ENCODE measurements at regions not wholly inside any gene's neighbourhood (a gene's known extent, or its start where the extent isn't known, plus 50 kb on each side); places are given as distances from the start of the nearest gene placed in this dataset.

DNA sequence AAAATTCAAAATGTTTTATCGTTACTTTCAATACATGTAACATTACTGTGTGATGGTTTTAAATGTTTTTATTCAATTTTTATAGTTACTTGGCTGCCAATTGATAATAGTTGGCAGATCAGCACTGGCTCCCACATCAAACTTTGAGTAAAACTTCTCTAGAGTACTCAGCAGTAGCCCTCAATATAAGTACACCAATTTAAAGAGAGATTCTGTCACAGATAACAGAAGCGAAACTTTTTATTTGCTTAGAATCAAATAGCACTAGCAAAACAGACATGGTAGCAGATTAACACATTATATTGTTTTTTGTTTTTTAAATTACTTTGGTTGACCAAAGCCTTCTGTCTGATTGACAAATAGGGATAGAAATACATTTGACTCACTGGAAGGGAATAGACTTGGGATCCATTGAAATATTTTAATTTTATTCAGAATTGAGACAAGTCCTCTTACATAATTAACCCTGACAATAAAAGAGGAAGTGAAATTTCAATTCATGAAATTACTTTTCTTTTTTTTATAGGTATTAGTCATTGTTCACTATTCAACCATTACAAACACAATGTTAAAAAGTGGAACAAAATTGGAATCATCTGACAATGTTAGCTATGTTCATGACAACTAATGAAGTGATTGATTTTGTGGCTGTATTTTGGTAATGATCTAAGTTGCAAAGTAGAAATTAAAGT, 554.9 kb downstream of the KLHL4 start (continued):
- TF ChIP-seq FOXC1 (CRISPR knock-in tag; IDR thresholded peaks at IDR 0.05; ENCODE audit: borderline replicate concordance) (no peak), ATRX (CRISPR knock-in tag; IDR thresholded peaks at IDR 0.05; ENCODE audit: borderline replicate concordance) (no peak), ZNF34 (CRISPR knock-in tag; IDR thresholded peaks at IDR 0.05; ENCODE audit: borderline replicate concordance) (no peak), XRCC5 (optimal IDR thresholded peaks at IDR 0.05; ENCODE audit: low read length) (no peak), ZNF549 (CRISPR knock-in tag; IDR thresholded peaks at IDR 0.05) (no peak)

DNA sequence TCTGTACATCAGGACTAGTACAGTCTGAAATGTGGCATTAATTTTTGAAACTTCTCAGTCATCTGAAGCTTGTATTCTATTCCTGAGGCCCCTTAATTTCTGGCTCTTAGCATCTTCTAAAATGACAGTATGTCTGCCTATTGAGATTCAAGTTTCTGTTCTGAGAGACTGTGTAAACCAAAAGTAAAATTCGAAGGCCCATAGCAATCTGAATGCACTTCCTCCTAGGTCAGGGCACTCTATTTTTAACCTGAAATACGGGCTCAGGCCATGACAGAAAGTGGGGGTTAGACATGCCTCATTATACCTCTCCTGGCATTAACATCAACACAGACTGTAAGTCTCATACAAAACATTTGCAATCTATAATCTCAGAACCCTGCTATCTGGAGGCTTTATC, 584.4 kb downstream of the KLHL4 start:
- POLR2A ChIA-PET, result no interaction called here
- intact Hi-C loops (cut with micrococcal nuclease; ENCODE audit: unreplicated experiment), result no loop called here
- H3K4me2 ChIP-seq (ENCODE audit: low read depth, low read length), result no peak overlapping the region
- TF ChIP-seq AGO2 (optimal IDR thresholded peaks at IDR 0.05; ENCODE audit: low read depth, low read length), result no peak
- TF ChIP-seq, protein P1, sequence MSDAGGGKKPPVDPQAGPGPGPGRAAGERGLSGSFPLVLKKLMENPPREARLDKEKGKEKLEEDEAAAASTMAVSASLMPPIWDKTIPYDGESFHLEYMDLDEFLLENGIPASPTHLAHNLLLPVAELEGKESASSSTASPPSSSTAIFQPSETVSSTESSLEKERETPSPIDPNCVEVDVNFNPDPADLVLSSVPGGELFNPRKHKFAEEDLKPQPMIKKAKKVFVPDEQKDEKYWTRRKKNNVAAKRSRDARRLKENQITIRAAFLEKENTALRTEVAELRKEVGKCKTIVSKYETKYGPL (CRISPR knock-in tag; IDR thresholded peaks at IDR 0.05), result no peak
- TF ChIP-seq, protein P2, sequence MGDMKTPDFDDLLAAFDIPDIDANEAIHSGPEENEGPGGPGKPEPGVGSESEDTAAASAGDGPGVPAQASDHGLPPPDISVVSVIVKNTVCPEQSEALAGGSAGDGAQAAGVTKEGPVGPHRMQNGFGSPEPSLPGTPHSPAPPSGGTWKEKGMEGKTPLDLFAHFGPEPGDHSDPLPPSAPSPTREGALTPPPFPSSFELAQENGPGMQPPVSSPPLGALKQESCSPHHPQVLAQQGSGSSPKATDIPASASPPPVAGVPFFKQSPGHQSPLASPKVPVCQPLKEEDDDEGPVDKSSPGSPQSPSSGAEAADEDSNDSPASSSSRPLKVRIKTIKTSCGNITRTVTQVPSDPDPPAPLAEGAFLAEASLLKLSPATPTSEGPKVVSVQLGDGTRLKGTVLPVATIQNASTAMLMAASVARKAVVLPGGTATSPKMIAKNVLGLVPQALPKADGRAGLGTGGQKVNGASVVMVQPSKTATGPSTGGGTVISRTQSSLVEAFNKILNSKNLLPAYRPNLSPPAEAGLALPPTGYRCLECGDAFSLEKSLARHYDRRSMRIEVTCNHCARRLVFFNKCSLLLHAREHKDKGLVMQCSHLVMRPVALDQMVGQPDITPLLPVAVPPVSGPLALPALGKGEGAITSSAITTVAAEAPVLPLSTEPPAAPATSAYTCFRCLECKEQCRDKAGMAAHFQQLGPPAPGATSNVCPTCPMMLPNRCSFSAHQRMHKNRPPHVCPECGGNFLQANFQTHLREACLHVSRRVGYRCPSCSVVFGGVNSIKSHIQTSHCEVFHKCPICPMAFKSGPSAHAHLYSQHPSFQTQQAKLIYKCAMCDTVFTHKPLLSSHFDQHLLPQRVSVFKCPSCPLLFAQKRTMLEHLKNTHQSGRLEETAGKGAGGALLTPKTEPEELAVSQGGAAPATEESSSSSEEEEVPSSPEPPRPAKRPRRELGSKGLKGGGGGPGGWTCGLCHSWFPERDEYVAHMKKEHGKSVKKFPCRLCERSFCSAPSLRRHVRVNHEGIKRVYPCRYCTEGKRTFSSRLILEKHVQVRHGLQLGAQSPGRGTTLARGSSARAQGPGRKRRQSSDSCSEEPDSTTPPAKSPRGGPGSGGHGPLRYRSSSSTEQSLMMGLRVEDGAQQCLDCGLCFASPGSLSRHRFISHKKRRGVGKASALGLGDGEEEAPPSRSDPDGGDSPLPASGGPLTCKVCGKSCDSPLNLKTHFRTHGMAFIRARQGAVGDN (CRISPR knock-in tag; IDR thresholded peaks at IDR 0.05), result no peak
- TF ChIP-seq, protein P3, sequence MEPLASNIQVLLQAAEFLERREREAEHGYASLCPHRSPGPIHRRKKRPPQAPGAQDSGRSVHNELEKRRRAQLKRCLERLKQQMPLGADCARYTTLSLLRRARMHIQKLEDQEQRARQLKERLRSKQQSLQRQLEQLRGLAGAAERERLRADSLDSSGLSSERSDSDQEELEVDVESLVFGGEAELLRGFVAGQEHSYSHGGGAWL (CRISPR knock-in tag; IDR thresholded peaks at IDR 0.05), result no peak
- TF ChIP-seq ZSCAN29 (CRISPR knock-in tag; conservative IDR thresholded peaks at IDR 0.05), result no peak
- TF ChIP-seq ZNF614 (CRISPR knock-in tag; IDR thresholded peaks at IDR 0.05; ENCODE audit: borderline replicate concordance), result no peak
- TF ChIP-seq ELF4 (CRISPR knock-in tag; IDR thresholded peaks at IDR 0.05; ENCODE audit: borderline replicate concordance), result no peak
- no peak for TF ChIP-seq ZNF564 (CRISPR knock-in tag; IDR thresholded peaks at IDR 0.05)
- TF ChIP-seq, protein P4, sequence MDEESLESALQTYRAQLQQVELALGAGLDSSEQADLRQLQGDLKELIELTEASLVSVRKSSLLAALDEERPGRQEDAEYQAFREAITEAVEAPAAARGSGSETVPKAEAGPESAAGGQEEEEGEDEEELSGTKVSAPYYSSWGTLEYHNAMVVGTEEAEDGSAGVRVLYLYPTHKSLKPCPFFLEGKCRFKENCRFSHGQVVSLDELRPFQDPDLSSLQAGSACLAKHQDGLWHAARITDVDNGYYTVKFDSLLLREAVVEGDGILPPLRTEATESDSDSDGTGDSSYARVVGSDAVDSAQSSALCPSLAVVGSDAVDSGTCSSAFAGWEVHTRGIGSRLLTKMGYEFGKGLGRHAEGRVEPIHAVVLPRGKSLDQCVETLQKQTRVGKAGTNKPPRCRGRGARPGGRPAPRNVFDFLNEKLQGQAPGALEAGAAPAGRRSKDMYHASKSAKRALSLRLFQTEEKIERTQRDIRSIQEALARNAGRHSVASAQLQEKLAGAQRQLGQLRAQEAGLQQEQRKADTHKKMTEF (CRISPR knock-in tag; IDR thresholded peaks at IDR 0.05), result no peak
- TF ChIP-seq, protein P5, sequence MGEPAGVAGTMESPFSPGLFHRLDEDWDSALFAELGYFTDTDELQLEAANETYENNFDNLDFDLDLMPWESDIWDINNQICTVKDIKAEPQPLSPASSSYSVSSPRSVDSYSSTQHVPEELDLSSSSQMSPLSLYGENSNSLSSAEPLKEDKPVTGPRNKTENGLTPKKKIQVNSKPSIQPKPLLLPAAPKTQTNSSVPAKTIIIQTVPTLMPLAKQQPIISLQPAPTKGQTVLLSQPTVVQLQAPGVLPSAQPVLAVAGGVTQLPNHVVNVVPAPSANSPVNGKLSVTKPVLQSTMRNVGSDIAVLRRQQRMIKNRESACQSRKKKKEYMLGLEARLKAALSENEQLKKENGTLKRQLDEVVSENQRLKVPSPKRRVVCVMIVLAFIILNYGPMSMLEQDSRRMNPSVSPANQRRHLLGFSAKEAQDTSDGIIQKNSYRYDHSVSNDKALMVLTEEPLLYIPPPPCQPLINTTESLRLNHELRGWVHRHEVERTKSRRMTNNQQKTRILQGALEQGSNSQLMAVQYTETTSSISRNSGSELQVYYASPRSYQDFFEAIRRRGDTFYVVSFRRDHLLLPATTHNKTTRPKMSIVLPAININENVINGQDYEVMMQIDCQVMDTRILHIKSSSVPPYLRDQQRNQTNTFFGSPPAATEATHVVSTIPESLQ (CRISPR knock-in tag; conservative IDR thresholded peaks at IDR 0.05), result no peak

More for the DNA sequence above, 584.4 kb downstream of the KLHL4 start:
- Histone ChIP-seq H3K9ac (ENCODE audit: insufficient read depth, low read depth, low read length) (no peak overlapping the region), H3K36me3 (replicated peaks in 1 of 2; ENCODE audit: control insufficient read depth in 1 of 2, insufficient read depth in 2 of 2, low read length in 2 of 2) (no peaks in the 10 kb centered on the region), H3K27me3 (ENCODE audit: control insufficient read depth in 1 of 2, insufficient read depth in 2 of 2, low read length in 2 of 2) (no peaks in the 10 kb centered on the region), H3K4me1 (ENCODE audit: insufficient read depth, low read length) (no peaks in the 10 kb centered on the region), H2AFZ (ENCODE audit: low read length) (no peak overlapping the region), H3K4me3 (replicated peaks in 1 of 3; ENCODE audit: insufficient read depth in 1 of 3, low read depth in 2 of 3, low read length in 3 of 3) (no peak overlapping the region), H3K27ac (ENCODE audit: extremely low read length, insufficient read depth, low read length) (no peak overlapping the region), H4K20me1 (ENCODE audit: insufficient read depth, low read length) (no peaks in the 10 kb centered on the region), H3K9me3 (ENCODE audit: low read length) (no peaks in the 10 kb centered on the region), H3K79me2 (ENCODE audit: insufficient read depth, low read length) (no peaks in the 10 kb centered on the region)
- CTCF ChIA-PET (ENCODE audit: low intra/inter-chr PET ratio, low total read pairs), result no interaction called here
- DNase-seq (ENCODE audit: low spot score), result no peak
- FAIRE-seq, result no peak
- BruUV-seq (replicated peaks), result no TSS peak
- no peak for ATAC-seq
- in situ Hi-C loops (cut with HindIII; ENCODE audit: extremely low pct_ligation_motif_present, low pct_unique_long_range_greater_than_20kb), result no loop called here
- WGBS (ENCODE audit: low lambda C conversion rate), result no CpG with 5 or more reads among the region's 2 CpGs

All from HepG2 (cell line).